ENCODE measurements at regions not wholly inside any gene's neighbourhood (a gene's known extent, or its start where the extent isn't known, plus 50 kb on each side); places are given as distances from the start of the nearest gene placed in this dataset.

DNA sequence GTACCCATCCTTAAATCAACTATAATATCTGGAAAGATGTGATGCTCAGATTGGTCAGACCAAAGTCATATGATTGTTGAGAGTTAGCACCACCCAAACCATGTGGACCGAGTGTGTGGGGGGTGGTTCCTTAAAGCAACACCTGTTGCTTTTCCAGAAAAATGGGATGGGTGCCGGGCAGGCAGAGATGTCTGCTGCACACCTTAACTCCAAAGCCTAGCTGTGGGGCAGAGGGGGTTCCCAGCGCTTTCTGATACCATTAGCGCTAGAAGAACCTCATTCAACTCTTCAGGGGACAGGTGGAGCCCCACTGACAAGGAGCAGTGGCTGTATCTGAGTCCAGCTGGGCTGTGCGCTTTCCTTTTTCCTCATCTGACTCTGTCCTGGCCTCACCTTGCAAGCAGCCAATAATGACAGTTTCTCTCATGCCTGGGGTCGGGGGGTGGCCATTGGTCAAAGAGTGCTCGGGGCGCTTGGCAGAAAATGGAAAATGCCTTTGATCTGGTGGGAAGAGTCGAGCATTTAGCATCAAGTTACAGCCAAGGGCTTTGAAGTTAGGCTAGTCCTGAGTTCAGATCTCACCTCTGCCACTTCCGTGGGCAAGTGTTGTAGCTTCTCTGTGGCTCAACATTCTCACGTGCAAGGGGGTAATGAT is 82.6 kb downstream of the IRX3 start:
- H3K36me3 ChIP-seq (ENCODE audit: control insufficient read depth, insufficient read depth, low read length): no peaks in the 10 kb centered on the region
- peaks cover 3% of the 10 kb centered on the region for H3K27me3 ChIP-seq (ENCODE audit: control insufficient read depth, insufficient read depth, low read length, poor library complexity, severe bottlenecking)
- no peaks in the 10 kb centered on the region for H3K36me3 Mint-ChIP-seq (ENCODE audit: low read depth)
- TF ChIP-seq, protein P1, sequence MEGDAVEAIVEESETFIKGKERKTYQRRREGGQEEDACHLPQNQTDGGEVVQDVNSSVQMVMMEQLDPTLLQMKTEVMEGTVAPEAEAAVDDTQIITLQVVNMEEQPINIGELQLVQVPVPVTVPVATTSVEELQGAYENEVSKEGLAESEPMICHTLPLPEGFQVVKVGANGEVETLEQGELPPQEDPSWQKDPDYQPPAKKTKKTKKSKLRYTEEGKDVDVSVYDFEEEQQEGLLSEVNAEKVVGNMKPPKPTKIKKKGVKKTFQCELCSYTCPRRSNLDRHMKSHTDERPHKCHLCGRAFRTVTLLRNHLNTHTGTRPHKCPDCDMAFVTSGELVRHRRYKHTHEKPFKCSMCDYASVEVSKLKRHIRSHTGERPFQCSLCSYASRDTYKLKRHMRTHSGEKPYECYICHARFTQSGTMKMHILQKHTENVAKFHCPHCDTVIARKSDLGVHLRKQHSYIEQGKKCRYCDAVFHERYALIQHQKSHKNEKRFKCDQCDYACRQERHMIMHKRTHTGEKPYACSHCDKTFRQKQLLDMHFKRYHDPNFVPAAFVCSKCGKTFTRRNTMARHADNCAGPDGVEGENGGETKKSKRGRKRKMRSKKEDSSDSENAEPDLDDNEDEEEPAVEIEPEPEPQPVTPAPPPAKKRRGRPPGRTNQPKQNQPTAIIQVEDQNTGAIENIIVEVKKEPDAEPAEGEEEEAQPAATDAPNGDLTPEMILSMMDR (conservative IDR thresholded peaks at IDR 0.05): no peak
- no peak overlapping the region for H3K9ac ChIP-seq (ENCODE audit: extremely low read depth, low read length, poor library complexity, severe bottlenecking)
- H3K4me1 ChIP-seq (ENCODE audit: control insufficient read depth, insufficient read depth, low read length): peaks cover 3% of the 10 kb centered on the region
- no peak overlapping the region for H3K4me3 Mint-ChIP-seq
- H3K27ac ChIP-seq (ENCODE audit: low read depth, low read length): no peak overlapping the region
- 76 to 81% methylated on average over 8 to 11 of the region's 11 CpGs for WGBS, 2 experiments (ENCODE audit: insufficient coverage in 1 of 2, insufficient read length in 1 of 2)
- no peaks in the 10 kb centered on the region for H3K9me3 Mint-ChIP-seq
- peaks cover 22% of the 10 kb centered on the region for H3K4me1 Mint-ChIP-seq
- H3K9me3 ChIP-seq (ENCODE audit: control insufficient read depth, low read length): no peaks in the 10 kb centered on the region
- no peak for DNase-seq
- no peak overlapping the region for H3K27ac Mint-ChIP-seq
- no peak overlapping the region for H3K4me3 ChIP-seq (ENCODE audit: low read length)
- H3K27me3 Mint-ChIP-seq (ENCODE audit: insufficient read depth): peaks cover 58% of the 10 kb centered on the region

DNA sequence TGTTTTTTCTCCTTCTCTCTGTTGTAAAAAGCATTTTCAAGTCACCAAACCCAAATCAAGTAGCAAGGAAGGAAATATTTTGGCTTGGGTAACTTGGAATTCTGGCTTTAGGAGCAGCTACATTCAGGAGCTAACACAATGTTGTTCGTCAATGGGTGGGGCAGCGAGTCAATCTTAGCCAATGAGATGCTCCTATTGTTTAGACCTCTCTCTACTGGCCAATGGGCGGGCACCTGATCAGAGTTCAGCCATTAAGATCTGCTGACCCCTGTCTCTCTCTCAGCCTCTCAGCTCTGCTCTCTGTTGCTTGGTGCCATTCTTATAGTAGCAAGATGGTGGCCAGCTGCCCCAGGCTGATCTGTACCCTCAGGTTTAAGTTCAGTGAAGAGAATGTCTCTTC is 83.2 kb downstream of the IRX3 start:
- TF ChIP-seq, protein P1 (conservative IDR thresholded peaks at IDR 0.05): no peak
- H3K9me3 Mint-ChIP-seq: no peaks in the 10 kb centered on the region
- Histone ChIP-seq H3K4me1 (ENCODE audit: control insufficient read depth, insufficient read depth, low read length) (no peaks in the 10 kb centered on the region), H3K9me3 (ENCODE audit: control insufficient read depth, low read length) (no peaks in the 10 kb centered on the region), H3K27me3 (ENCODE audit: control insufficient read depth, insufficient read depth, low read length, poor library complexity, severe bottlenecking) (peaks cover 3% of the 10 kb centered on the region), H3K4me3 (ENCODE audit: low read length) (no peak overlapping the region), H3K36me3 (ENCODE audit: control insufficient read depth, insufficient read depth, low read length) (no peaks in the 10 kb centered on the region), H3K27ac (ENCODE audit: low read depth, low read length) (no peak overlapping the region), H3K9ac (ENCODE audit: extremely low read depth, low read length, poor library complexity, severe bottlenecking) (no peak overlapping the region)
- H3K36me3 Mint-ChIP-seq (ENCODE audit: low read depth): no peaks in the 10 kb centered on the region
- DNase-seq: no peak
- H3K4me3 Mint-ChIP-seq: no peak overlapping the region
- H3K27ac Mint-ChIP-seq: no peak overlapping the region
- peaks cover 58% of the 10 kb centered on the region for H3K27me3 Mint-ChIP-seq (ENCODE audit: insufficient read depth)
- 96 to 97% methylated on average over 3 of the region's 3 CpGs for WGBS, 2 experiments (ENCODE audit: insufficient coverage in 1 of 2, insufficient read length in 1 of 2)
- peaks cover 20% of the 10 kb centered on the region for H3K4me1 Mint-ChIP-seq

All from endodermal cell (in vitro differentiated cells).